ENCODE measurements at regions not wholly inside any gene's neighbourhood (a gene's known extent, or its start where the extent isn't known, plus 50 kb on each side); places are given as distances from the start of the nearest gene placed in this dataset.

- TF ChIP-seq CTCF (IDR thresholded peaks at IDR 0.05) (no peak), EZH2 (IDR thresholded peaks at IDR 0.05) (no peak)
Observed at GRCh38 chr2:173658946-173659371, 304.3 kb downstream of the CDCA7 start.

Measured in neural progenitor cell (in vitro differentiated cells).